Endothelial cell (in vitro differentiated cells): ENCODE measurements at regions not wholly inside any gene's neighbourhood (a gene's known extent, or its start where the extent isn't known, plus 50 kb on each side); places are given as distances from the start of the nearest gene placed in this dataset.

ENCODE experiments used
- DNase-seq: peaks from one replicate; pipeline ENCODE4 v3.0.0; 2021; ENCODE audit warnings: low spot score
- H3K27ac Mint-ChIP-seq: one replicate; pipeline ENCODE4 v1.8.0; 2021; ENCODE audit warnings: mixed read lengths, inconsistent platforms; ENCODE audit not compliant: unreplicated experiment
- H3K27me3 Mint-ChIP-seq: one replicate; pipeline ENCODE4 v1.8.0; 2021; ENCODE audit warnings: mild to moderate bottlenecking, moderate library complexity, mixed read lengths, inconsistent platforms; ENCODE audit not compliant: unreplicated experiment
- H3K36me3 Mint-ChIP-seq: one replicate; pipeline ENCODE4 v1.8.0; 2021; ENCODE audit warnings: mild to moderate bottlenecking, low read depth, mixed read lengths, inconsistent platforms; ENCODE audit not compliant: unreplicated experiment
- H3K4me1 Mint-ChIP-seq: one replicate; pipeline ENCODE4 v1.8.0; 2021; ENCODE audit warnings: mild to moderate bottlenecking, mixed read lengths, inconsistent platforms; ENCODE audit not compliant: unreplicated experiment
- H3K4me3 Mint-ChIP-seq: one replicate; pipeline ENCODE4 v1.8.0; 2021; ENCODE audit warnings: mild to moderate bottlenecking, mixed read lengths, inconsistent platforms; ENCODE audit not compliant: unreplicated experiment
- H3K9me3 Mint-ChIP-seq: one replicate; pipeline ENCODE4 v1.8.0; 2021; ENCODE audit warnings: mixed read lengths, inconsistent platforms; ENCODE audit not compliant: unreplicated experiment
- TF ChIP-seq, protein P1 (sequence below): fragments of 200-600 bp; sonication (generic); IDR thresholded peaks from one replicate; pipeline ENCODE4 v1.5.0; 2021; ENCODE audit warnings: antibody characterized with exemption; ENCODE audit not compliant: unreplicated experiment

DNA sequence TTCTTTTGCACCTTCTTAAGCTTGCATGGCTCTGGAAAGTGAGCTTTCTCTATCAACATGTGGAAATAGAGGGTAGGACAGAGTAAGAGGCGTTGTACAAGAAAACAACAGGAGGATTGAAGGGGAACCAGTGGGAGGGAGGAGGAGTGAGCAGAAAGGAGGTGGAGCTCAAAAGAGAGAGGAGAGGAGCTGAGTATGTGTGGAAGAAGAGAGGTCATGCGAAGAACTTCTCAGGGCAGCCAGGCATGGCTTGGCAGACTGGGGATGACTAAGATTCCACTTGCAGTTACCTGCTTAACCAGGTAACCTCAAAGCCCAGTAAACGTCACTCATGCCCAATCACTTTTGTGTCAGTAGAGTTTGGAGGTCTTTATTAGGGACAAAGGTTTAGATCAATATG is 105.1 kb downstream of the BCL2L11 start:
- Mint-ChIP-seq H3K4me1 (peaks cover 6% of the 10 kb centered on the region), H3K36me3 (peaks cover 21% of the 10 kb centered on the region), H3K4me3 (no peak overlapping the region), H3K27me3 (no peaks in the 10 kb centered on the region), H3K9me3 (peaks cover 8% of the 10 kb centered on the region), H3K27ac (no peak overlapping the region)
- no peak for DNase-seq
- TF ChIP-seq, protein P1, sequence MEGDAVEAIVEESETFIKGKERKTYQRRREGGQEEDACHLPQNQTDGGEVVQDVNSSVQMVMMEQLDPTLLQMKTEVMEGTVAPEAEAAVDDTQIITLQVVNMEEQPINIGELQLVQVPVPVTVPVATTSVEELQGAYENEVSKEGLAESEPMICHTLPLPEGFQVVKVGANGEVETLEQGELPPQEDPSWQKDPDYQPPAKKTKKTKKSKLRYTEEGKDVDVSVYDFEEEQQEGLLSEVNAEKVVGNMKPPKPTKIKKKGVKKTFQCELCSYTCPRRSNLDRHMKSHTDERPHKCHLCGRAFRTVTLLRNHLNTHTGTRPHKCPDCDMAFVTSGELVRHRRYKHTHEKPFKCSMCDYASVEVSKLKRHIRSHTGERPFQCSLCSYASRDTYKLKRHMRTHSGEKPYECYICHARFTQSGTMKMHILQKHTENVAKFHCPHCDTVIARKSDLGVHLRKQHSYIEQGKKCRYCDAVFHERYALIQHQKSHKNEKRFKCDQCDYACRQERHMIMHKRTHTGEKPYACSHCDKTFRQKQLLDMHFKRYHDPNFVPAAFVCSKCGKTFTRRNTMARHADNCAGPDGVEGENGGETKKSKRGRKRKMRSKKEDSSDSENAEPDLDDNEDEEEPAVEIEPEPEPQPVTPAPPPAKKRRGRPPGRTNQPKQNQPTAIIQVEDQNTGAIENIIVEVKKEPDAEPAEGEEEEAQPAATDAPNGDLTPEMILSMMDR: no peak

DNA sequence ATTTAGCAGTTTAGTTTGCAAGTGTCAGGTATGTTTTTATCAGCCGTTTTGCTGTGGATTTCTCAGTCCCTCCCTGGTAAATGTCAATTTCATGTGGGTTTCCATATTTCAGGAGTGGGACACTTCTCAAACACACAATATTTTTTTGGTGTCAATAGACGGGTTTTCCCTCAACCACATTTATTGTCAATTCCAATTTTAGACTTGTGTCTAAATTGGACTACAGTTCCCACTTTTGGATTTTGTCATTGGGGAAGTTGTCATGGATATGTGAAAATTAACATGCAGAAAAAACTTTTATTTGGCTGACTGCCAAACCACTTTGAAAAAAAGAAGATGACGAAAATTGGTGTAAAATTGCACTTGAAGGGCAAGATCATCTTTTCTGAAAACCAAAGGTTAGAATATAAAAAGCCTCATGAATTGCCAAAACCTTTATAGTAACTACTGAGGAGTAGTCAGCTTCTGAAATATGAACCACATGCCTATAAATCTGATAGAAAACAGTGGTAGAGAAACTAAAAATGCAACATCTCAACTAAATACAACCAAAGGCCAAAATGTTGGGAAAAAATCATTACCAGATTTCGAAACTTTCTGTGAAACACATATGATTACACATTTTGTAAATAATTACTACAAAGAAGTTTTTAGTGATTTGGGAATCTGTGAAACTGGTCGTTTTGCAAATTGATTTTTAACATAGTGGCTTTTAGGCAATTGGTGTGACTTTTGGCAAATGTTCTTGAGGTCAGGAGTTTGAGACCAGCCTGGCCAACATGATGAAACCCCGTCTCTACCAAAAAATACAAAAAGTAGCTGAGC is 106.4 kb downstream of the BCL2L11 start:
- Mint-ChIP-seq H3K36me3 (peaks cover 32% of the 10 kb centered on the region), H3K4me1 (peaks cover 6% of the 10 kb centered on the region), H3K27ac (no peak overlapping the region), H3K9me3 (peaks cover 14% of the 10 kb centered on the region), H3K4me3 (no peak overlapping the region), H3K27me3 (no peaks in the 10 kb centered on the region)
- no peak for DNase-seq
- TF ChIP-seq, protein P1: no peak

DNA sequence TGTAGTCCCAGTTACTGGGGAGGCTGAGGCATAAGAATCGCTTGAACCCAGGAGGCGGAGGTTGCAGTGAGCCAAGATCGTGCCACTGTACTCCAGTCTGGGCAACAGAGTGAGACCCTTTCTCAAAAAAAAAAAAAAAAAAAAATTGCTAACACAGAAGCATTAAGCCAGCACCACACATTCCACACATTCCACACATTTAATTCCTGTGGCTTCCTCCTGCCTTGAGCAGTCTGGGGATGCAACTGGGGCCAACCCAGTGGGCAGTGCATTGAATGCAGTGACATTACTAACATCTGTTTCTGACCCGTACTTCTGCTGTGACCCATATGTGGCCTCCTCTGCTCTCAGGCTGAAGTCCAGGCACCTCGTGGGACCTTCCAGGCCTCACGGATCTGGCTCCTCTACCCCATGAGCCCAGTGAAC is 107.0 kb downstream of the BCL2L11 start:
- no peak for DNase-seq
- Mint-ChIP-seq H3K4me3 (no peak overlapping the region), H3K27ac (no peak overlapping the region), H3K4me1 (peaks cover 6% of the 10 kb centered on the region), H3K9me3 (peaks cover 9% of the 10 kb centered on the region), H3K27me3 (no peaks in the 10 kb centered on the region), H3K36me3 (peaks cover 31% of the 10 kb centered on the region)
- TF ChIP-seq, protein P1: no peak

DNA sequence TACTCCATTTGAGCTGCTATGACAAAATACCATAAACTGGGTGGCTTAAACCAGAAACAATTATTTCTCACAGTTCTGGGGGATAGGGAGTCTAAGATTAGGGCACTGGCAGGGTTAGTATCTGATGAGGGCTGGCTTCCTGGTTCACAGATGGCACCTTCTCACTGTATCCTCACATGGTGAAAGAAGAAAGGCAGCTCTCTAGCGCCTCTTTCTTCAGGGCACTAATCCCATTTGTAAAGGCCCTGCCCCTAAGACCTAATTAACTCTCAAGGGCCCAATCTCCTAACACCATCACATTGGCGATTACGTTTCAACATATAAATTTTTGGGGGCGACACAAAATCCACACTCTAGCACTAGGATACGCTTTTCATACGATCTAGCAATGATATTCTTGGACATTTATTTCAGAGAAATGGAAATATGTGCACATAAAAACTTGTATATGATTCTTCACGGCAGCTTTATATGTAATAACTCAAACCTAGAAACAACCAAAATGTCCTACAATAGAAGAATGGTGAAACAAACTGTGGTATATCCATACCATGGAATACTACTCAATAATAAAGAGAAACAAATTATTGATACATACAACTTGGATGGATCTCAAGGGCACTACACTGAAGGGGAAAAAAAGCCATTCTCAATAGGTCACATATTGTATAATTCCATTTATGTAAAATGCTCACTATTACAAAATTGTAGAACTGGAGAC is 111.0 kb downstream of the BCL2L11 start:
- Mint-ChIP-seq H3K27me3 (peaks cover 2% of the 10 kb centered on the region), H3K27ac (no peak overlapping the region), H3K9me3 (peaks cover 6% of the 10 kb centered on the region), H3K4me3 (no peak overlapping the region), H3K36me3 (peaks cover 33% of the 10 kb centered on the region), H3K4me1 (peaks cover 12% of the 10 kb centered on the region)
- TF ChIP-seq, protein P1: no peak
- DNase-seq: no peak
